OCI-LY7 (cell line): ENCODE measurements at regions not wholly inside any gene's neighbourhood (a gene's known extent, or its start where the extent isn't known, plus 50 kb on each side); places are given as distances from the start of the nearest gene placed in this dataset.
"Not testable (repeated sequence)": the region's sequence is repeated elsewhere in the genome, so short reads cannot be mapped to it uniquely, and the experiment has no call there.

Experiments
- BruUV-seq: library from RNA; stranded (reverse); fragments of 400-500 nt; replicated peaks from 2 replicates; lab custom pipeline; 2021; lab: Mats Ljungman, UMichigan
- CTCF ChIA-PET: fragments of 300-600 bp; sonication (Branson Sonifier 250); formaldehyde crosslinking; loops from one replicate; lab custom pipeline; 2022; ENCODE audit warnings: antibody characterized with exemption; ENCODE audit not compliant: unreplicated experiment; lab: Charles Lee
- POLR2A ChIA-PET: fragments of 300-600 bp; sonication (Branson Sonifier 250); formaldehyde crosslinking; loops from one replicate; lab custom pipeline; 2022; ENCODE audit warnings: antibody characterized with exemption; lab: Charles Lee
- DNase-seq: peaks from one replicate; pipeline ENCODE4 v3.0.0-alpha.2; 2015; ENCODE audit warnings: low spot score
- H2AFZ ChIP-seq: fragments of 200-600 bp; sonication (generic), shearing (Covaris generic); 2 replicates; pipeline ENCODE4 v1.6.1; 2014; ENCODE audit warnings: mild to moderate bottlenecking, antibody characterized with exemption, low read length, moderate library complexity
- H3K27ac ChIP-seq: fragments of 200-600 bp; sonication (generic); 2 replicates; pipeline ENCODE4 v1.5.1; 2014; ENCODE audit warnings: mixed run types, low read depth, mild to moderate bottlenecking, moderate library complexity, low read length, inconsistent platforms; ENCODE audit not compliant: poor library complexity, severe bottlenecking
- H3K36me3 ChIP-seq: fragments of 200-600 bp; sonication (generic); 2 replicates; pipeline ENCODE4 v1.6.1; 2014; ENCODE audit warnings: mild to moderate bottlenecking, antibody characterized with exemption, low read length, moderate library complexity, mixed read lengths; ENCODE audit not compliant: insufficient read depth
- H3K4me1 ChIP-seq: fragments of 200-600 bp; sonication (generic); 2 replicates; pipeline ENCODE4 v1.5.1; 2014; ENCODE audit warnings: mild to moderate bottlenecking, low read length; ENCODE audit not compliant: insufficient read depth, poor library complexity, severe bottlenecking
- H3K4me2 ChIP-seq: fragments of 200-600 bp; sonication (generic); 2 replicates; pipeline ENCODE4 v1.6.1; 2014; ENCODE audit warnings: mild to moderate bottlenecking, low read length
- H3K4me3 ChIP-seq: fragments of 200-600 bp; sonication (generic); 2 replicates; pipeline ENCODE4 v1.5.1; 2014; ENCODE audit warnings: mild to moderate bottlenecking, low read depth, low read length; ENCODE audit not compliant: poor library complexity, severe bottlenecking
- H3K79me2 ChIP-seq: fragments of 200-600 bp; sonication (generic); 2 replicates; pipeline ENCODE4 v1.6.1; 2016; ENCODE audit warnings: low read depth, mild to moderate bottlenecking, low read length, moderate library complexity, mixed read lengths; ENCODE audit not compliant: insufficient read depth
- H3K9me2 ChIP-seq: fragments of 200-600 bp; sonication (generic); 2 replicates; pipeline ENCODE4 v1.6.1; 2016; ENCODE audit warnings: mild to moderate bottlenecking, low read length, mixed read lengths; ENCODE audit not compliant: insufficient read depth
- H3K9me3 ChIP-seq: fragments of 200-600 bp; sonication (generic); 2 replicates; pipeline ENCODE4 v1.6.1; 2014; ENCODE audit warnings: mild to moderate bottlenecking, mixed run types, low read length, mixed read lengths
- H4K20me1 ChIP-seq: fragments of 200-600 bp; sonication (generic); 2 replicates; pipeline ENCODE4 v1.6.1; 2014; ENCODE audit warnings: mild to moderate bottlenecking, antibody characterized with exemption, low read length, moderate library complexity, mixed read lengths; ENCODE audit not compliant: insufficient read depth
- CTCF ChIP-seq: fragments of 200-600 bp; sonication (generic); conservative IDR thresholded peaks from 2 replicates; pipeline ENCODE4 v1.5.1; 2014; ENCODE audit warnings: mild to moderate bottlenecking, antibody characterized with exemption, low read length, moderate library complexity, mixed read lengths
- EZH2phosphoT487 ChIP-seq: fragments of 200-600 bp; sonication (generic); IDR thresholded peaks from 2 replicates; pipeline ENCODE4 v1.6.1; 2018; ENCODE audit warnings: low read depth, borderline replicate concordance, mild to moderate bottlenecking, mixed run types, antibody characterized with exemption, low read length, moderate library complexity, mixed read lengths
- intact Hi-C: fragments of 100-400 bp; cut with micrococcal nuclease; formaldehyde crosslinking; loops from one replicate; pipeline ENCODE4 v1.10.0; 2022; ENCODE audit not compliant: unreplicated experiment

GRCh38 chr2:146412625-146413024 lies 1432.2 kb upstream of the ACVR2A start:
- H3K9me3 ChIP-seq: no peaks in the 10 kb centered on the region
- BruUV-seq: no TSS peak
- H3K27ac ChIP-seq: no peak overlapping the region
- POLR2A ChIA-PET: interaction anchor here (0.6 kb wide), 1 partner anchor 1215 kb away, joined by 4 read pairs; no protein-coding TSS in a partner anchor
- no peak overlapping the region for H2AFZ ChIP-seq
- CTCF ChIA-PET: no interaction called here
- DNase-seq: peak; percentile 5
- H4K20me1 ChIP-seq: no peaks in the 10 kb centered on the region
- no peak overlapping the region for H3K4me3 ChIP-seq
- H3K4me1 ChIP-seq: no peaks in the 10 kb centered on the region
- H3K79me2 ChIP-seq: no peaks in the 10 kb centered on the region
- H3K4me2 ChIP-seq: no peak overlapping the region
- no peaks in the 10 kb centered on the region for H3K36me3 ChIP-seq
- TF ChIP-seq EZH2phosphoT487 (no peak), CTCF (peak; percentile 68)
- H3K9me2 ChIP-seq: no peaks in the 10 kb centered on the region
- intact Hi-C loops: no loop called here

GRCh38 chr2:146405402-146406309 lies 1439.2 kb upstream of the ACVR2A start:
- DNase-seq, H3K79me2 ChIP-seq, intact Hi-C loops, H3K36me3 ChIP-seq, CTCF ChIA-PET, H3K27ac ChIP-seq, H3K9me2 ChIP-seq, H3K4me1 ChIP-seq, H3K9me3 ChIP-seq, H3K4me2 ChIP-seq, H4K20me1 ChIP-seq, H3K4me3 ChIP-seq, BruUV-seq, H2AFZ ChIP-seq: not testable (repeated sequence)
- POLR2A ChIA-PET: interaction anchor here (0.6 kb wide), 1 partner anchor 906 kb away, joined by 3 read pairs; no protein-coding TSS in a partner anchor

GRCh38 chr2:146403546-146404160 lies 1441.2 kb upstream of the ACVR2A start:
- H2AFZ ChIP-seq, H3K9me2 ChIP-seq, intact Hi-C loops, H3K4me3 ChIP-seq, CTCF ChIA-PET, H4K20me1 ChIP-seq, H3K79me2 ChIP-seq, DNase-seq, BruUV-seq, H3K9me3 ChIP-seq, H3K4me2 ChIP-seq, H3K36me3 ChIP-seq, H3K4me1 ChIP-seq, H3K27ac ChIP-seq, POLR2A ChIA-PET: not testable (repeated sequence)
